ENCODE measurements at regions not wholly inside any gene's neighbourhood (a gene's known extent, or its start where the extent isn't known, plus 50 kb on each side); places are given as distances from the start of the nearest gene placed in this dataset.
"Not testable (repeated sequence)": the region's sequence is repeated elsewhere in the genome, so short reads cannot be mapped to it uniquely, and the experiment has no call there.

DNA sequence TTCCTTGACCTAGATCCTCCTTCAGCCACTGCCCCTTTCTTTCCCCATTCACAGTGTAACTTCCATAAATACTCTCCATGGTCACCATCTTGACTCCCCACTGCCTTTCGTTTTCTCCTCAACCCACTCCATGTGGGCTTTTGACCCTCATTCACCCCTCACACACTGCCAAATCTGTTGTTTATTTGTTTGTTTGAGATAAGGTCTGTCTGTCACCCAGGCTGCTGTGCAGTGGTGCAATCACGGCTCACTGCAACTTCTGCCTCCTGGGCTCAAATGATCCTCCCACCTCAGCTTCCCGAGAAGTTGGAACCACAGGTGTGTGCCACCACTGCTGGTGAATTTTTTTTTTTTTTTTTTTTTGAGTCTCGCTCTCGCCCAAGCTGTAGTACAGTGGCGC is 162.9 kb downstream of the FGF1 start:
- Histone ChIP-seq H3K9me3 (ENCODE audit: control insufficient read depth, insufficient read depth, low read length) (no peaks in the 10 kb centered on the region), H3K4me3 (ENCODE audit: low read length) (no peak overlapping the region), H3K36me3 (ENCODE audit: control insufficient read depth, insufficient read depth, low read length) (no peaks in the 10 kb centered on the region), H3K27me3 (ENCODE audit: control insufficient read depth, insufficient read depth, low read length) (no peaks in the 10 kb centered on the region), H3K4me1 (ENCODE audit: control insufficient read depth, insufficient read depth, low read length) (no peaks in the 10 kb centered on the region), H3K27ac (ENCODE audit: low read length) (no peak overlapping the region)
- WGBS (ENCODE audit: insufficient coverage): 92% methylated on average over 5 of the region's 6 CpGs
- ATAC-seq: no peak
- Mint-ChIP-seq H3K27me3 (ENCODE audit: low read depth in 2 of 2) (peaks cover 3 to 20% of the 10 kb centered on the region in 2 donors), H3K9me3 (no peaks in the 10 kb centered on the region), H3K4me1 (peaks cover 7% of the 10 kb centered on the region in 2 donors), H3K4me3 (no peak overlapping the region), H3K36me3 (no peaks in the 10 kb centered on the region), H3K27ac (no peak overlapping the region)
- intact Hi-C loops (cut with micrococcal nuclease): no loop called here
- TF ChIP-seq, protein P1, sequence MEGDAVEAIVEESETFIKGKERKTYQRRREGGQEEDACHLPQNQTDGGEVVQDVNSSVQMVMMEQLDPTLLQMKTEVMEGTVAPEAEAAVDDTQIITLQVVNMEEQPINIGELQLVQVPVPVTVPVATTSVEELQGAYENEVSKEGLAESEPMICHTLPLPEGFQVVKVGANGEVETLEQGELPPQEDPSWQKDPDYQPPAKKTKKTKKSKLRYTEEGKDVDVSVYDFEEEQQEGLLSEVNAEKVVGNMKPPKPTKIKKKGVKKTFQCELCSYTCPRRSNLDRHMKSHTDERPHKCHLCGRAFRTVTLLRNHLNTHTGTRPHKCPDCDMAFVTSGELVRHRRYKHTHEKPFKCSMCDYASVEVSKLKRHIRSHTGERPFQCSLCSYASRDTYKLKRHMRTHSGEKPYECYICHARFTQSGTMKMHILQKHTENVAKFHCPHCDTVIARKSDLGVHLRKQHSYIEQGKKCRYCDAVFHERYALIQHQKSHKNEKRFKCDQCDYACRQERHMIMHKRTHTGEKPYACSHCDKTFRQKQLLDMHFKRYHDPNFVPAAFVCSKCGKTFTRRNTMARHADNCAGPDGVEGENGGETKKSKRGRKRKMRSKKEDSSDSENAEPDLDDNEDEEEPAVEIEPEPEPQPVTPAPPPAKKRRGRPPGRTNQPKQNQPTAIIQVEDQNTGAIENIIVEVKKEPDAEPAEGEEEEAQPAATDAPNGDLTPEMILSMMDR (IDR thresholded peaks at IDR 0.05): no peak
- no peak for DNase-seq

DNA sequence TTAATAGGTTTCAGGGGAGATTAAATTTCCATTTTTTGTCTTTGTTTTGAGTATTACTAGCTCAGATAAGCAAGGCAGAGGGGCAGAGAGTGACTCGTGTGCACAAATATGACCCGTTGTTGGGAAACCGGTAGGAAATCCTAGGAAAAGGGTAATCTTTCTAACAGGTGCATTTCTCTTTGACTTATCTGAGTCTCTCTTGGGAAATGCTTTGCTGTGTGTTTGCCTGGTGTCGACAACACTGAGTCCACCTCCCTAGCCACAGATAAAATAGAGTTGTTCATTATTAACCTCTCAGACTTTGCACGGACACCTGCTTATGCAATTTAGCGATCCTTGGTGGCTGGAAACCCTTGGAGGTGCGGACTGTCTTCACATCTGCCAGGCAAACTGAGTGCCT is 164.2 kb downstream of the FGF1 start:
- H3K36me3 Mint-ChIP-seq: peaks cover 4% of the 10 kb centered on the region
- no peak overlapping the region for H3K4me3 Mint-ChIP-seq
- H3K9me3 ChIP-seq (ENCODE audit: control insufficient read depth, insufficient read depth, low read length): no peaks in the 10 kb centered on the region
- 88% methylated on average over 7 of the region's 7 CpGs for WGBS (ENCODE audit: insufficient coverage)
- H3K27ac ChIP-seq (ENCODE audit: low read length): no peak overlapping the region
- no peaks in the 10 kb centered on the region for H3K4me1 ChIP-seq (ENCODE audit: control insufficient read depth, insufficient read depth, low read length)
- H3K27ac Mint-ChIP-seq: no peak overlapping the region
- peaks cover 3 to 12% of the 10 kb centered on the region in 2 donors for H3K27me3 Mint-ChIP-seq (ENCODE audit: low read depth in 2 of 2)
- no peaks in the 10 kb centered on the region for H3K27me3 ChIP-seq (ENCODE audit: control insufficient read depth, insufficient read depth, low read length)
- no peaks in the 10 kb centered on the region for H3K36me3 ChIP-seq (ENCODE audit: control insufficient read depth, insufficient read depth, low read length)
- no peaks in the 10 kb centered on the region for H3K4me1 Mint-ChIP-seq
- intact Hi-C loops (cut with micrococcal nuclease): no loop called here
- DNase-seq (no peak), ATAC-seq (no peak)
- H3K4me3 ChIP-seq (ENCODE audit: low read length): no peak overlapping the region
- TF ChIP-seq, protein P1 (IDR thresholded peaks at IDR 0.05): no peak
- H3K9me3 Mint-ChIP-seq: peaks cover 2 to 4% of the 10 kb centered on the region in 2 donors

DNA sequence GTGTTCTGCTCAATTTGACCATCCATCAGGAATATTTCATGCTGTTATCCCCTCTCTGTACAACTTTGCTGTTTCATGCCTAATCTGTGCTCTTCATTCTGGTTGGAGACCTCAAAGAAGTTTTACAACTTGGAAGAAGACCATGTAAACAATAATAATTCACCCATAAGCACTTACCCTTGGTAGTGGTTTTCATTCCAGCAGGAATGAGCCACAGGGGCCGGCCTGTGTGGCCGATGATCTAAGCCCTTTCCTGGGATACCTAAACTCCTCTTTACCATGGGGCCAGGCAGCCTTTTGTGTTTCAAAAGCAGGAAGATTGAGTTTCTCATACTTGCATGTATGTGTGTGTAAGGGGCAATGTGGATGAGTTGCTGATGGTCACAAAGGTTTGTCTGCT is 165.0 kb downstream of the FGF1 start:
- H3K27ac Mint-ChIP-seq: no peak overlapping the region
- ATAC-seq: no peak
- Histone ChIP-seq H3K27me3 (ENCODE audit: control insufficient read depth, insufficient read depth, low read length) (no peaks in the 10 kb centered on the region), H3K4me1 (ENCODE audit: control insufficient read depth, insufficient read depth, low read length) (no peaks in the 10 kb centered on the region), H3K36me3 (ENCODE audit: control insufficient read depth, insufficient read depth, low read length) (no peaks in the 10 kb centered on the region), H3K4me3 (ENCODE audit: low read length) (no peak overlapping the region), H3K9me3 (ENCODE audit: control insufficient read depth, insufficient read depth, low read length) (no peaks in the 10 kb centered on the region), H3K27ac (ENCODE audit: low read length) (no peak overlapping the region)
- H3K36me3 Mint-ChIP-seq: peaks cover 12% of the 10 kb centered on the region
- H3K9me3 Mint-ChIP-seq: peaks cover 7 to 10% of the 10 kb centered on the region in 2 donors
- WGBS (ENCODE audit: insufficient coverage): 100% methylated on average over 2 of the region's 2 CpGs
- peaks cover 3 to 12% of the 10 kb centered on the region in 2 donors for H3K27me3 Mint-ChIP-seq (ENCODE audit: low read depth in 2 of 2)
- no peaks in the 10 kb centered on the region for H3K4me1 Mint-ChIP-seq
- intact Hi-C loops (cut with micrococcal nuclease): no loop called here
- TF ChIP-seq, protein P1 (IDR thresholded peaks at IDR 0.05): no peak
- no peak for DNase-seq
- H3K4me3 Mint-ChIP-seq: no peak overlapping the region

DNA sequence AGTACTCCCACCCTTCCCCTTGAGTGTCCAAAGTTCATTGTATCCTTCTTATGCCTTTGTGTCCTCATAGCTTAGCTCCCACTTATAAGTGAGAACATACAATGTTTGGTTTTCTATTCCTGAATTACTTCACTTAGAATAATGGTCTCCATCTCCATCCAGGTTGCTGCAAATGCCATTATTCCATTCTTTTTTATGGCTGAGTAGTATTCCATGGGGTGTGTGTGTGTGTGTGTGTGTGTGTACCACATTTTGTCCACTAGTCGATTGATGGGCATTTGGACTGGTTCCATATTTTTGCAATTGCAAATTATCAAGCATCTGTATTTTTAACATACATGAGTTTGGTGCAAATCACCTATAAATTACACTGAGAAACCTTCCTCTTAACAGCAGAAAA is 166.0 kb downstream of the FGF1 start:
- H3K9me3 ChIP-seq (ENCODE audit: control insufficient read depth, insufficient read depth, low read length); H3K4me1 ChIP-seq (ENCODE audit: control insufficient read depth, insufficient read depth, low read length); H3K27ac Mint-ChIP-seq; H3K27me3 ChIP-seq (ENCODE audit: control insufficient read depth, insufficient read depth, low read length); ATAC-seq; H3K4me3 ChIP-seq (ENCODE audit: low read length); H3K27ac ChIP-seq (ENCODE audit: low read length); H3K4me3 Mint-ChIP-seq; DNase-seq; H3K9me3 Mint-ChIP-seq; H3K36me3 ChIP-seq (ENCODE audit: control insufficient read depth, insufficient read depth, low read length); intact Hi-C loops (cut with micrococcal nuclease); H3K4me1 Mint-ChIP-seq: not testable (repeated sequence)
- Mint-ChIP-seq H3K27me3 (ENCODE audit: low read depth in 2 of 2) (peaks cover 3 to 12% of the 10 kb centered on the region in 2 donors), H3K36me3 (peaks cover 12% of the 10 kb centered on the region)
- no CpG with 5 or more reads among the region's 1 CpG for WGBS (ENCODE audit: insufficient coverage)

Measured in natural killer cell (primary cell).